ENCODE measurements at regions not wholly inside any gene's neighbourhood (a gene's known extent, or its start where the extent isn't known, plus 50 kb on each side); places are given as distances from the start of the nearest gene placed in this dataset.

DNA sequence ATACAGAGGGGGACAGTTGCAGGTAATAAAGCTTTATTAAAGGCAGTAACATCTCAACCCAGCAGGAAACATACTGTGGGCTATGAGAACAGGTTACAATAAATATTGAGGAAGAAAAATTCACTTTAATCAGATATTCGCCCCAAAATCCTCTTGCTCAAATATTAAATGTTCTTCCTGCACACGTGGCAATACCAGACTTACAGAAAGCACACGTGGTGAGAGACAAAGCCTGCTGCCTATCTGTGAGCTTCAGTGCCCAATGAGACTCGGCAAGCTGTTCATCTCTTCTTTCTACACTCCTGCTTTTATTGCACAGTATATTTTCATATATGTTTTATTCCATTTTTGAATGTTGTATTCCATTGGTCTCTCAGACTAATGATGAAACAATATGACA is 113.2 kb downstream of the OR13A1 start:
- no peak for TF ChIP-seq JUNB (IDR thresholded peaks at IDR 0.05; ENCODE audit: unreplicated experiment)
- TF ChIP-seq, protein P1, sequence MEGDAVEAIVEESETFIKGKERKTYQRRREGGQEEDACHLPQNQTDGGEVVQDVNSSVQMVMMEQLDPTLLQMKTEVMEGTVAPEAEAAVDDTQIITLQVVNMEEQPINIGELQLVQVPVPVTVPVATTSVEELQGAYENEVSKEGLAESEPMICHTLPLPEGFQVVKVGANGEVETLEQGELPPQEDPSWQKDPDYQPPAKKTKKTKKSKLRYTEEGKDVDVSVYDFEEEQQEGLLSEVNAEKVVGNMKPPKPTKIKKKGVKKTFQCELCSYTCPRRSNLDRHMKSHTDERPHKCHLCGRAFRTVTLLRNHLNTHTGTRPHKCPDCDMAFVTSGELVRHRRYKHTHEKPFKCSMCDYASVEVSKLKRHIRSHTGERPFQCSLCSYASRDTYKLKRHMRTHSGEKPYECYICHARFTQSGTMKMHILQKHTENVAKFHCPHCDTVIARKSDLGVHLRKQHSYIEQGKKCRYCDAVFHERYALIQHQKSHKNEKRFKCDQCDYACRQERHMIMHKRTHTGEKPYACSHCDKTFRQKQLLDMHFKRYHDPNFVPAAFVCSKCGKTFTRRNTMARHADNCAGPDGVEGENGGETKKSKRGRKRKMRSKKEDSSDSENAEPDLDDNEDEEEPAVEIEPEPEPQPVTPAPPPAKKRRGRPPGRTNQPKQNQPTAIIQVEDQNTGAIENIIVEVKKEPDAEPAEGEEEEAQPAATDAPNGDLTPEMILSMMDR (conservative IDR thresholded peaks at IDR 0.05; ENCODE audit: low read depth in 2 of 2), result no peak
- no peak for TF ChIP-seq EZH2phosphoT487 (IDR thresholded peaks at IDR 0.05; ENCODE audit: unreplicated experiment)
- TF ChIP-seq EZH2 (IDR thresholded peaks at IDR 0.05; ENCODE audit: low read depth, unreplicated experiment), result no peak
- TF ChIP-seq POLR2AphosphoS5 (IDR thresholded peaks at IDR 0.05; ENCODE audit: low read depth), result no peak
- TF ChIP-seq, protein P2, sequence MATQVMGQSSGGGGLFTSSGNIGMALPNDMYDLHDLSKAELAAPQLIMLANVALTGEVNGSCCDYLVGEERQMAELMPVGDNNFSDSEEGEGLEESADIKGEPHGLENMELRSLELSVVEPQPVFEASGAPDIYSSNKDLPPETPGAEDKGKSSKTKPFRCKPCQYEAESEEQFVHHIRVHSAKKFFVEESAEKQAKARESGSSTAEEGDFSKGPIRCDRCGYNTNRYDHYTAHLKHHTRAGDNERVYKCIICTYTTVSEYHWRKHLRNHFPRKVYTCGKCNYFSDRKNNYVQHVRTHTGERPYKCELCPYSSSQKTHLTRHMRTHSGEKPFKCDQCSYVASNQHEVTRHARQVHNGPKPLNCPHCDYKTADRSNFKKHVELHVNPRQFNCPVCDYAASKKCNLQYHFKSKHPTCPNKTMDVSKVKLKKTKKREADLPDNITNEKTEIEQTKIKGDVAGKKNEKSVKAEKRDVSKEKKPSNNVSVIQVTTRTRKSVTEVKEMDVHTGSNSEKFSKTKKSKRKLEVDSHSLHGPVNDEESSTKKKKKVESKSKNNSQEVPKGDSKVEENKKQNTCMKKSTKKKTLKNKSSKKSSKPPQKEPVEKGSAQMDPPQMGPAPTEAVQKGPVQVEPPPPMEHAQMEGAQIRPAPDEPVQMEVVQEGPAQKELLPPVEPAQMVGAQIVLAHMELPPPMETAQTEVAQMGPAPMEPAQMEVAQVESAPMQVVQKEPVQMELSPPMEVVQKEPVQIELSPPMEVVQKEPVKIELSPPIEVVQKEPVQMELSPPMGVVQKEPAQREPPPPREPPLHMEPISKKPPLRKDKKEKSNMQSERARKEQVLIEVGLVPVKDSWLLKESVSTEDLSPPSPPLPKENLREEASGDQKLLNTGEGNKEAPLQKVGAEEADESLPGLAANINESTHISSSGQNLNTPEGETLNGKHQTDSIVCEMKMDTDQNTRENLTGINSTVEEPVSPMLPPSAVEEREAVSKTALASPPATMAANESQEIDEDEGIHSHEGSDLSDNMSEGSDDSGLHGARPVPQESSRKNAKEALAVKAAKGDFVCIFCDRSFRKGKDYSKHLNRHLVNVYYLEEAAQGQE (IDR thresholded peaks at IDR 0.05; ENCODE audit: unreplicated experiment), result no peak
- no peak for TF ChIP-seq NANOG (IDR thresholded peaks at IDR 0.05; ENCODE audit: borderline replicate concordance)
- no peak for TF ChIP-seq STAT1 (IDR thresholded peaks at IDR 0.05; ENCODE audit: unreplicated experiment)
- TF ChIP-seq, protein P3, sequence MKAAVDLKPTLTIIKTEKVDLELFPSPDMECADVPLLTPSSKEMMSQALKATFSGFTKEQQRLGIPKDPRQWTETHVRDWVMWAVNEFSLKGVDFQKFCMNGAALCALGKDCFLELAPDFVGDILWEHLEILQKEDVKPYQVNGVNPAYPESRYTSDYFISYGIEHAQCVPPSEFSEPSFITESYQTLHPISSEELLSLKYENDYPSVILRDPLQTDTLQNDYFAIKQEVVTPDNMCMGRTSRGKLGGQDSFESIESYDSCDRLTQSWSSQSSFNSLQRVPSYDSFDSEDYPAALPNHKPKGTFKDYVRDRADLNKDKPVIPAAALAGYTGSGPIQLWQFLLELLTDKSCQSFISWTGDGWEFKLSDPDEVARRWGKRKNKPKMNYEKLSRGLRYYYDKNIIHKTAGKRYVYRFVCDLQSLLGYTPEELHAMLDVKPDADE (IDR thresholded peaks at IDR 0.05), result no peak
- no peak for TF ChIP-seq CREB1 (CRISPR knock-in tag; IDR thresholded peaks at IDR 0.05; ENCODE audit: low read depth)
- TF ChIP-seq, protein P4, sequence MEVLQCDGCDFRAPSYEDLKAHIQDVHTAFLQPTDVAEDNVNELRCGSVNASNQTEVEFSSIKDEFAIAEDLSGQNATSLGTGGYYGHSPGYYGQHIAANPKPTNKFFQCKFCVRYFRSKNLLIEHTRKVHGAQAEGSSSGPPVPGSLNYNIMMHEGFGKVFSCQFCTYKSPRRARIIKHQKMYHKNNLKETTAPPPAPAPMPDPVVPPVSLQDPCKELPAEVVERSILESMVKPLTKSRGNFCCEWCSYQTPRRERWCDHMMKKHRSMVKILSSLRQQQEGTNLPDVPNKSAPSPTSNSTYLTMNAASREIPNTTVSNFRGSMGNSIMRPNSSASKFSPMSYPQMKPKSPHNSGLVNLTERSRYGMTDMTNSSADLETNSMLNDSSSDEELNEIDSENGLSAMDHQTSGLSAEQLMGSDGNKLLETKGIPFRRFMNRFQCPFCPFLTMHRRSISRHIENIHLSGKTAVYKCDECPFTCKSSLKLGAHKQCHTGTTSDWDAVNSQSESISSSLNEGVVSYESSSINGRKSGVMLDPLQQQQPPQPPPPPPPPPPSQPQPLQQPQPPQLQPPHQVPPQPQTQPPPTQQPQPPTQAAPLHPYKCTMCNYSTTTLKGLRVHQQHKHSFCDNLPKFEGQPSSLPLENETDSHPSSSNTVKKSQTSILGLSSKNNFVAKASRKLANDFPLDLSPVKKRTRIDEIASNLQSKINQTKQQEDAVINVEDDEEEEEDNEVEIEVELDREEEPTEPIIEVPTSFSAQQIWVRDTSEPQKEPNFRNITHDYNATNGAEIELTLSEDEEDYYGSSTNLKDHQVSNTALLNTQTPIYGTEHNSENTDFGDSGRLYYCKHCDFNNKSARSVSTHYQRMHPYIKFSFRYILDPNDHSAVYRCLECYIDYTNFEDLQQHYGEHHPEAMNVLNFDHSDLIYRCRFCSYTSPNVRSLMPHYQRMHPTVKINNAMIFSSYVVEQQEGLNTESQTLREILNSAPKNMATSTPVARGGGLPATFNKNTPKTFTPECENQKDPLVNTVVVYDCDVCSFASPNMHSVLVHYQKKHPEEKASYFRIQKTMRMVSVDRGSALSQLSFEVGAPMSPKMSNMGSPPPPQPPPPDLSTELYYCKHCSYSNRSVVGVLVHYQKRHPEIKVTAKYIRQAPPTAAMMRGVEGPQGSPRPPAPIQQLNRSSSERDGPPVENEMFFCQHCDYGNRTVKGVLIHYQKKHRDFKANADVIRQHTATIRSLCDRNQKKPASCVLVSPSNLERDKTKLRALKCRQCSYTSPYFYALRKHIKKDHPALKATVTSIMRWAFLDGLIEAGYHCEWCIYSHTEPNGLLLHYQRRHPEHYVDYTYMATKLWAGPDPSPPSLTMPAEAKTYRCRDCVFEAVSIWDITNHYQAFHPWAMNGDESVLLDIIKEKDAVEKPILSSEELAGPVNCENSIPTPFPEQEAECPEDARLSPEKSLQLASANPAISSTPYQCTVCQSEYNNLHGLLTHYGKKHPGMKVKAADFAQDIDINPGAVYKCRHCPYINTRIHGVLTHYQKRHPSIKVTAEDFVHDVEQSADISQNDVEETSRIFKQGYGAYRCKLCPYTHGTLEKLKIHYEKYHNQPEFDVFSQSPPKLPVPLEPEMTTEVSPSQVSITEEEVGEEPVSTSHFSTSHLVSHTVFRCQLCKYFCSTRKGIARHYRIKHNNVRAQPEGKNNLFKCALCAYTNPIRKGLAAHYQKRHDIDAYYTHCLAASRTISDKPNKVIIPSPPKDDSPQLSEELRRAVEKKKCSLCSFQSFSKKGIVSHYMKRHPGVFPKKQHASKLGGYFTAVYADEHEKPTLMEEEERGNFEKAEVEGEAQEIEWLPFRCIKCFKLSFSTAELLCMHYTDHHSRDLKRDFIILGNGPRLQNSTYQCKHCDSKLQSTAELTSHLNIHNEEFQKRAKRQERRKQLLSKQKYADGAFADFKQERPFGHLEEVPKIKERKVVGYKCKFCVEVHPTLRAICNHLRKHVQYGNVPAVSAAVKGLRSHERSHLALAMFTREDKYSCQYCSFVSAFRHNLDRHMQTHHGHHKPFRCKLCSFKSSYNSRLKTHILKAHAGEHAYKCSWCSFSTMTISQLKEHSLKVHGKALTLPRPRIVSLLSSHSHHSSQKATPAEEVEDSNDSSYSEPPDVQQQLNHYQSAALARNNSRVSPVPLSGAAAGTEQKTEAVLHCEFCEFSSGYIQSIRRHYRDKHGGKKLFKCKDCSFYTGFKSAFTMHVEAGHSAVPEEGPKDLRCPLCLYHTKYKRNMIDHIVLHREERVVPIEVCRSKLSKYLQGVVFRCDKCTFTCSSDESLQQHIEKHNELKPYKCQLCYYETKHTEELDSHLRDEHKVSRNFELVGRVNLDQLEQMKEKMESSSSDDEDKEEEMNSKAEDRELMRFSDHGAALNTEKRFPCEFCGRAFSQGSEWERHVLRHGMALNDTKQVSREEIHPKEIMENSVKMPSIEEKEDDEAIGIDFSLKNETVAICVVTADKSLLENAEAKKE (CRISPR knock-in tag; IDR thresholded peaks at IDR 0.05), result no peak
